ENCODE measurements at regions not wholly inside any gene's neighbourhood (a gene's known extent, or its start where the extent isn't known, plus 50 kb on each side); places are given as distances from the start of the nearest gene placed in this dataset.

DNA sequence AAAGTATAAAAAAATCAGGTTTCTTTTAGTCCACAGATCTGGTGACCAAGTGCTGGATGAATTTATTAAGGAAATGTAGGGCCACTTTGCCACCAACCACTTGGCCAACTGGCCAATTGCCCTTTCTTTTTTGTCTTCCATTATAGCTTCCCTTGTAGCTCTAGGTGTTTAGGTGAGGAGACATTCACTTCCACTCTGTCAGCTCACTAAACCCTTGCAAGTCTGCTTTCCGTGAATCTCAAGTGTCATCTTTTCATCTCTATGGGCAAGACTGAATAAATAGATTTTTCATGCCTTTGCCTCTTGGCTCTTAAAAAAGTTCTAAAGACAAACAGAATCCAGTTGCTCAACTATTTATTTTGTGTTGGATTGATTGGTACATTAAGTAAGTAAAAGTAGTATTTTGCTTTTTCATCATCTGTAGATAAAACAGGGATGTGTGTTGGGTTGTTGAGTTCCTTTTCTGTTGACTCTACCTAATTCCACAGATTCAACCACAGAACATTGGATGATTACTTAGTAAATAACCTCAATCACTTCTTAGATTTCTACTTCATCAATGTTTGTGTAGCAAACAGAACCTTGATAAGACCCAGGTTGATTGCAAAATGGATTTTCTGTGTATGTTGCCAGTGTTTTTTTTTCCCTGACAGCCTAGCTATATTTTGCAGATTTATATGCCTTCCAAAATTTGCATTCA, 68.1 kb upstream of the GRXCR1 start:
- H3K27me3 Mint-ChIP-seq: peaks cover 4 to 11% (median 4%) of the 10 kb centered on the region in 5 donors
- H3K4me3 Mint-ChIP-seq: no peak overlapping the region
- H3K9me3 Mint-ChIP-seq: no peaks in the 10 kb centered on the region
- ATAC-seq (no peak), DNase-seq (no peak)
- H3K27ac Mint-ChIP-seq: no peak overlapping the region
- POLR2A ChIA-PET: no interaction called here
- no peaks in the 10 kb centered on the region for H3K4me1 Mint-ChIP-seq
- no peaks in the 10 kb centered on the region for H3K36me3 Mint-ChIP-seq

DNA sequence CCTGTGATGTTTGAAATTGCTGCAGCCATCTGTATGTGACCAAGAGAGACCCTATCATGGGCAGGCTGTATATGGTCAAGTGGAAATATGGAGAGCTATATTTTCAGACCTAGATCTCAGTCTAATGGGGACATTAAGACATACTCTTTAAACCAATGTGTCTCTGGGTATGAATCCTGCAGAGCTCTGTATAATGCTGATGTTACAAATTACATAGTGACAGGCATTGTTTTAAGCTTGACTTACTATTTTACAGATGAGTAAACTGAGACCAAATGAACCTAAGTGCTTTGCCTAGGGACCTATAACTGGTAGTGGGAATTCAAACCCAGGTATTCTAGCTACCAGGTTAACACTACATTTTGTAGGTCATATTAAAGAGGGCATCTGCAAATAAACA, 71.3 kb upstream of the GRXCR1 start:
- H3K9me3 Mint-ChIP-seq: no peaks in the 10 kb centered on the region
- DNase-seq: no peak
- H3K4me3 Mint-ChIP-seq: no peak overlapping the region
- peaks cover 0 to 10% (median 2%) of the 10 kb centered on the region in 4 donors for H3K4me1 Mint-ChIP-seq
- no peaks in the 10 kb centered on the region for H3K36me3 Mint-ChIP-seq
- POLR2A ChIA-PET: no interaction called here
- H3K27me3 Mint-ChIP-seq: peaks cover 0 to 8% (median 3%) of the 10 kb centered on the region in 5 donors
- no peak for ATAC-seq
- H3K27ac Mint-ChIP-seq: no peak overlapping the region

DNA sequence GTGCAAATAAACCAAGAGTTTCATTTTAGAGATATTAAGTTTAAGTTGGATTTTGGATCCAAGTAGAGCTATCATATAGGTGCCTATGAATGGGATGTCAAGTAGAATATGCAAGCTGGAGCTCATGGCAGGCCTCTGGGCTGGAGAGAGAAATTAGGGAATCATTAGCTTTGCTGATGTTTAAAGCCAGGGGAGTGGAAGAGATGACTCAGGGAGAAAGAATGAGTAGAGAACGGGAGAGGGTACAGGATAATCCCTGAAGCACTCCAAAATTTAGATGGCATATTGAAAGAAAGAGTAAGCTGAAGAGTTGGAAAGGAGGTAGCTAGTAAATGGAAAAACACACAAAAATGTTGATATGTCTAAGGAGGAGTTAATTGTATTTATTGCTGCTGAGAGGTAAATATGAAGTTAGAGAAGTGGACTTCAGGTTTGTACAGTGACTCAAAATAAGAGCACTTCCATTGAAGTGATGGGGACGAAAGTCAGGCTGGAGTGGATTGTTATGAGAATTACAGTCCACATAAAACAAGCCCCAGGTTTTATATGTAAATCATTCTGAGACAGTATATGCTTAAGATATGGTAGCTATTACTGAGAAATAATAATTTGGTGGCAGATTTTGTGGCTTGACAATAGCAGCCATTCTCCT, 72.5 kb upstream of the GRXCR1 start:
- no peaks in the 10 kb centered on the region for H3K36me3 Mint-ChIP-seq

DNA sequence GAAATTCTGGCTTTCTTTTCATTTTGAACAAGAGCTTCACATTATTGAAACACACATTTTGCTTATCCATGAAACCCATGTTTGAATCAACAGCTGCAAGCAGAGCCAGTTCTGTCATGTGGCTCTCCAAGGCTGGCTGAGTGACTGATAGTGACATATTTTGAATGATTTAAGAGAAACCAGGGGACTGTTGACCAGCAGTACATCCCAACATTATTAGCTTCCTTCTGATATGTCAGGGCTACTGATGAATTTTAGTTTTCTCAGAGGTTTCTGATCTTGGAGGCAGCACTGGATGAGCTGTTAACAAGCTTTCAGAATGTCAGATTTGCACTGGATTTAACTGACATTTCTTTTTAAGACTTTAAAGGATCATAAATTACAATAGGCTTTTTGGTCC, 74.6 kb upstream of the GRXCR1 start:
- POLR2A ChIA-PET: no interaction called here

More for the DNA sequence above, 72.5 kb upstream of the GRXCR1 start:
- H3K27ac Mint-ChIP-seq: no peak overlapping the region
- no peak overlapping the region for H3K4me3 Mint-ChIP-seq
- ATAC-seq (no peak), DNase-seq (no peak)
- H3K4me1 Mint-ChIP-seq: peaks cover 0 to 10% (median 2%) of the 10 kb centered on the region in 4 donors
- H3K9me3 Mint-ChIP-seq: no peaks in the 10 kb centered on the region
- POLR2A ChIA-PET: interaction anchor here (1.0 kb wide), 1 partner anchor 8 kb away, joined by 3 read pairs; no protein-coding TSS in a partner anchor
- H3K27me3 Mint-ChIP-seq: peaks cover 0 to 8% (median 0%) of the 10 kb centered on the region in 5 donors

DNA sequence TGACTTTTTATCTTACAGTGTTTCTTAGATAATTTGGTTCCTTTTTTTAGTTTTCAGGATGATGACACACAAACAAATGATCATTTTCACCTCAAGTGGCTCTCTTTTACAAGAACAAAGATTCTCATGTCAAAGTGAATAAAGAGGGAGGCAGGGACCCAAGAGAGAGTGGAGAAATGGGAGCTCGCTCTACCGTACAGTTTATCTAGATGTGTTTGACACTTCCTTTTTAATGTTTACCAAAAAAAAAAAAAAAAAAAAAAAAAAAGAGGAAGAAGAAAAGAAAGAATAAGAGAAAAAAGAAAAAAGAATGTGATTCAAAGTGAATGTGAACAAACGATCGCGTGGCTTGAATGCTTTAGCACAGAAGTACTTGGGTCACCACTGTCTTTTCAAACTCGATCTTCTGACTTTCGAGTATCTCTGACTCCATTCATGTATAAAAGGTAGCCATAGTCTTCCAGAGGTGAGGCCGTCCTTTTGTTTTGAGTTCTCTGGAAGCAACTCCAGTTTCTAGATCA, 75.6 kb upstream of the GRXCR1 start:
- H3K27me3 Mint-ChIP-seq: peaks cover 0 to 8% (median 0%) of the 10 kb centered on the region in 5 donors
- ATAC-seq (no peak), DNase-seq (no peak)
- POLR2A ChIA-PET: interaction anchor here (0.6 to 1.8 kb wide), 3 partner anchors 29 to 188 kb away, joined by 3 to 6 read pairs (median 3); partner anchors contain the start of gene ATP8A1
- peaks cover 0 to 10% (median 2%) of the 10 kb centered on the region in 4 donors for H3K4me1 Mint-ChIP-seq
- no peak overlapping the region for H3K27ac Mint-ChIP-seq
- no peaks in the 10 kb centered on the region for H3K36me3 Mint-ChIP-seq
- no peak overlapping the region for H3K4me3 Mint-ChIP-seq
- no peaks in the 10 kb centered on the region for H3K9me3 Mint-ChIP-seq

More for the DNA sequence above, 74.6 kb upstream of the GRXCR1 start:
- Mint-ChIP-seq H3K9me3 (no peaks in the 10 kb centered on the region), H3K27ac (no peak overlapping the region), H3K36me3 (no peaks in the 10 kb centered on the region), H3K4me1 (peaks cover 0 to 10% (median 2%) of the 10 kb centered on the region in 4 donors), H3K4me3 (no peak overlapping the region), H3K27me3 (peaks cover 0 to 8% (median 0%) of the 10 kb centered on the region in 5 donors)
- DNase-seq (no peak), ATAC-seq (no peak)

DNA sequence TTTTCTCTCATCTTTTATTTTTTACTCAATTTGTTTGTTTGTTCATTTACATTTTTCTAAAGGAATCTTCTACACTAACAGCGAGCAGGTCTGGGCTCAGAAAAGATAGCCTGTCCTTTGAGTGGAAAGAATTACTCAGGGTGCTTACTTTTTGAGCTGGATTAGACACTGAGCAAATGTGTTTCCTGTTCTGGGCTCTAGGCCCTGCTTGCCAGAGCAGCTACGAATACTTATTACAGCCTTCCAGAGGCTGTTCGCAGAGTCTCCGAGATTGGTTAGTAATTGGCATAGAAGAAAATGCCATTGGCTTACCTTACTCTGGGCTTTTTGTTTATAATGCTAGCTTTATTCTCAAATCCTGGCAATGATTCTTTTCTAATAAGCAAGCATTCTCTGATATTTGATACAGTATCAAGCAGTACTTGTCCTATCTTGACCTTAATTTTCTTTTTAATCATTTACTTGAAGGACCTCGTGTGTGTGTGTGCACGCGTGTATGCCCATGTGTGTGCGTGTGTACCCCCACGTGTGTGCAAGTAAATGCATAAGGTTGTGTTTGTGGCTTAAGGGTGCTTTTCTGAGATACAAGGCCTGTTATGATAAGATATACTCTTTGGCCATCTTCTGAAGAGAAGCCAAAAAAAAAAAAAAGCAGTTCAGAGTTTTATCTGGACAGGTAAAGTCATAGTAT, 76.2 kb upstream of the GRXCR1 start:
- Mint-ChIP-seq H3K4me3 (no peak overlapping the region), H3K4me1 (peaks cover 0 to 10% (median 2%) of the 10 kb centered on the region in 4 donors), H3K9me3 (no peaks in the 10 kb centered on the region), H3K36me3 (no peaks in the 10 kb centered on the region), H3K27me3 (peaks cover 0 to 9% (median 3%) of the 10 kb centered on the region in 5 donors), H3K27ac (no peak overlapping the region)
- DNase-seq (no peak), ATAC-seq (no peak)
- POLR2A ChIA-PET: interaction anchor here (0.6 to 1.8 kb wide), 2 partner anchors 30 to 159 kb away, joined by 3 to 6 read pairs; partner anchors contain the start of gene ATP8A1

DNA sequence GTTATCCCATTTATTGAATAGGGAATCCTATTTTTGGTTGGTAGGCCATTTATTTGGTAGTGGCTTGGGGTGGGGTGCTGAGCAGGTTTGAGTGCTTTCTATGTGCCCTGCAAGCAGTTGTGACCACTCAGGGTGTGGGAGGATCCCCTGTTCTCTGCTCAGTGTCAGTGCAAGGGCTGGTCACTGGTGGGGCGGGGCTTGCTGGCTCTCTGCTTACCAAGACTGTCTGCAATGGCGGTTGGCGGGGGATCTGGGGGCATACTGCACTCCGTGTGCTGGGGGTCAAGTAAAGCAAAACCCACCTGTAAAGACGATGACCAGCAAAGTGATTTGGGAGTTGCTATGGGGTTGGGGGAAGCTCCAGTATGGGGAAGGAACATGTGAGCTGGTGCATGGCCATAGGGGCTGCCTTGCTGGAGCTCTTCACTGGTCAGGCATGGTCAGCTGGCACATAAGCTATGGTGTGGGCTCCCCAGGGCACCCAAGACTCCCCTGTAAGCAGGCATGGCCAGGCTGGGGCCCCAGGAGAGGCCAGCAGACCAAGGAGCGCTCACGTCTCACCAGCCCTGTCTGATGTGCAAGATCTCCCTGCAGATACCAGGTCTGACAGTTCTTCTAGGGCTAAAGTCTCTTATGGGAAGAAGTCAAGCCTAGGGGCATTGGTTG, 83.0 kb upstream of the GRXCR1 start:
- Mint-ChIP-seq H3K4me1 (no peaks in the 10 kb centered on the region), H3K4me3 (no peak overlapping the region), H3K27me3 (peaks cover 0 to 22% (median 12%) of the 10 kb centered on the region in 5 donors), H3K27ac (no peak overlapping the region), H3K9me3 (peaks cover 0 to 5% (median 0%) of the 10 kb centered on the region in 9 donors), H3K36me3 (no peaks in the 10 kb centered on the region)
- POLR2A ChIA-PET: no interaction called here
- no peak for DNase-seq
- ATAC-seq: no peak

DNA sequence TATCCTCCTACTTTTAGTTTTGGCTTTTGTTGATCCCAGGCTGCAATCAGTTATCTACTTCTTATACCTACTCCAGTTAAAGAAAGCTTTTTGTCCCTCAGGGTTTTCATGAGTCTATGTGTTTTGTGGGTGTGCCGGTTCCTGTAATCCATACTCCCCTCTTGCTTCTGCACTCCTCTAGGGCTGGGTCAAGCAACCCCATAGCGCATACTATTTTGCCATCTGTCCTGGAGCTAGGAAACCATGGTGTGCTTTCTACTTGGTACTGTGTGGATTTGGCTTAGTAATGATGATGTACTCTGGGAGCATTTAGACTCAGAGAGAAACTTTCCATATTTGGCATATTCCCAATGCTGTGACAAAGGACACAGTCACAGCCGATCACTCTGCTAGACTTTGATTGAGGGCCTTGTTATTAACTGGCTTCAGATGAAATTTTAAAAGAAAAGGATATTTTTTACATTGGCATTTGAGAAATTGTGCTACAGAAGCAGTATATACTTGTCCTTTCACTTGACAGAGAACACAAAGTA, 86.1 kb upstream of the GRXCR1 start:
- Mint-ChIP-seq H3K36me3 (peaks cover 0 to 24% (median 8%) of the 10 kb centered on the region in 3 donors), H3K27me3 (peaks cover 0 to 21% (median 15%) of the 10 kb centered on the region in 5 donors), H3K4me1 (no peaks in the 10 kb centered on the region), H3K4me3 (no peak overlapping the region), H3K27ac (no peak overlapping the region), H3K9me3 (peaks cover 8 to 34% (median 20%) of the 10 kb centered on the region in 9 donors)
- POLR2A ChIA-PET: no interaction called here
- ATAC-seq (no peak), DNase-seq (no peak)

DNA sequence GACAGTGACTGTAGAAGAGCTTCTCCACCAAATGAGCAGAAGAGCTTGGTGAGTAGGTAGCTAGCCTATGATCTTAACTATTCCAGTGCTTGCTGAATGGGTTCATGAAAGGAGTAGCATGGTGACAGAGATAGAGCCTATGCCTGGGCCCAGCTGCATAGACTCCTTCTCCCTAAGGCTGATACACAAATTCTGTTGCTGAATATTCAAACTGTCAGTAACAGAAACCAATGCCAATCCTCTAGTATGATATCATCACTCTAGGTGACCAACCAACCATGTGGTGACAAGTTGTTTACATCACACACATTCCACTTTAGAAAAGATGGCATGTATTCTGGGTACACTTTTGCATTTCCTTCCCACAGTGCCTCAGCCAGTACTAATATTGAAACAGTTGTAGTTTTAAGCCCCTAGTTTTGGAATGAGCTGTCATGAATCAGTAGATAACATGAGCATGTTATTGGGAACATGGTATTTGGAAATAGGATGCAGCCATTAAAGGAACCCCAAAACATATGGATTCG, 103.4 kb upstream of the GRXCR1 start:
- H3K9me3 Mint-ChIP-seq: peaks cover 0 to 13% (median 11%) of the 10 kb centered on the region in 9 donors
- H3K4me3 Mint-ChIP-seq: no peak overlapping the region
- peaks cover 0 to 6% (median 0%) of the 10 kb centered on the region in 4 donors for H3K4me1 Mint-ChIP-seq
- peaks cover 0 to 11% (median 9%) of the 10 kb centered on the region in 3 donors for H3K36me3 Mint-ChIP-seq
- no peak for ATAC-seq
- H3K27ac Mint-ChIP-seq: no peak overlapping the region
- no peak for DNase-seq
- H3K27me3 Mint-ChIP-seq: no peaks in the 10 kb centered on the region
- POLR2A ChIA-PET: no interaction called here

DNA sequence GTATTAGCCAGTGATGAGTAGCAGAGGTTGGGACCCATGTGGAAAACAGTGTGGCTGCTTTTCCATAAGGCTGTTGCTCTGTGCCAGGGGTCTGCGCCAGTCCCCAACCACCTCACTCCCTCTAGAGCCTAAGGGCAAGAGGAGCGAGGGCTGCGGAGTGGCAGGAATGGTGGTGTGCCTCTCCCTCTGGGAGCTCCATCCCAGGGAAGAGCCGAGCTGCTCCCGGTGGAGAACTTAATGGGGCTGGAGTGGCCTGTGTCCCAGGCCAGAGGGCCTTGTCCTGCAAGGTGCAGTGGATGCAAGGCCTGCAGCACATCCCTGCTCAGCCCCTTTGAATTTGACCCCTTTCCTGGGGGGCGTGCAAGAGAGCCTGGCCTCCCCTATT, 105.4 kb upstream of the GRXCR1 start:
- Mint-ChIP-seq H3K4me3 (no peak overlapping the region), H3K27ac (no peak overlapping the region), H3K4me1 (peaks cover 0 to 6% (median 0%) of the 10 kb centered on the region in 4 donors), H3K9me3 (peaks cover 2 to 30% (median 14%) of the 10 kb centered on the region in 9 donors), H3K36me3 (peaks cover 0 to 18% (median 16%) of the 10 kb centered on the region in 3 donors), H3K27me3 (no peaks in the 10 kb centered on the region)
- POLR2A ChIA-PET: no interaction called here
- no peak for ATAC-seq
- no peak for DNase-seq

DNA sequence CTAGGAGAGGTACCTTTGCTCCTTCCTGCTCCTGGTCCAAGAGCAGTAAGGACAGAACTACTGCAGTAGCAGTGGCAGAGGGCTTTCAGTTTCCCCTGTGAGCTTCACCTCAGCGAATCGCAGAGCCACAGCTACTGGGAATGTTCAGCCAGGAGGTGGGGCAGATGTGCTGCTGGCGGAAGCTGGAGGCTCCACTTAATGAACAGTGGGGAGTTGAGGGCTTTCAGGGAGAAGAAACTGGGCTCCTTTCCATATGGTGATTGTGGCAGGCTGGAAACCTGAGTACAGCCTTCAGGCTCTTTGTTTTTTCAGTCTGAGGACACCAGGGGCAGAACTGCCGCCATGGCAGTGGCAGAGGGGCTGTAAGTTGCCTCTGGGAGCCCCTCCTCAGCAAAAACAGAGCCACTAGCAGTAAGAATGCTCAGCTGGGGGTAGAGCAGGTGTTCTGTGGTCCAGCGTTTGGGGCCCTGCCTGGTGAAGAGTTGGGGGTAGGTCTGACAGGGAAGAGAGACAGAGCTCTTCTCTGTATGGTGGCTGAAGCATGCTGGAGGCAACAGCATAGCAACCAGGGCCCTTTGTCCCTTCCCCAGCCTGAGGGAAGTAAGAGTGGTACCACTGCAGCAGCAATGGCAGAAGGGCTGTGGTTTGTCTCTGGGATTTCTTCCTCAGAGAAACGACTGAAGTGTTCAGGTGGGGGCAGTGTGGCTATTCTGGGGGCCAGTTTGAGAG, 106.0 kb upstream of the GRXCR1 start:
- H3K36me3 Mint-ChIP-seq: peaks cover 0 to 18% (median 16%) of the 10 kb centered on the region in 3 donors
- peaks cover 0 to 6% (median 0%) of the 10 kb centered on the region in 4 donors for H3K4me1 Mint-ChIP-seq
- H3K9me3 Mint-ChIP-seq: peaks cover 2 to 30% (median 14%) of the 10 kb centered on the region in 9 donors
- no peak overlapping the region for H3K27ac Mint-ChIP-seq
- ATAC-seq: no peak
- no peaks in the 10 kb centered on the region for H3K27me3 Mint-ChIP-seq
- POLR2A ChIA-PET: no interaction called here
- no peak for DNase-seq
- H3K4me3 Mint-ChIP-seq: no peak overlapping the region
